IMR-90 (cell line): ENCODE measurements at regions not wholly inside any gene's neighbourhood (a gene's known extent, or its start where the extent isn't known, plus 50 kb on each side); places are given as distances from the start of the nearest gene placed in this dataset.

Experiments
- ATAC-seq: fragments of 200-7000 bp; cut with Tn5 transposase; 2 replicates; pipeline ENCODE4 v1.9.1; 2020; ENCODE audit warnings: low read depth, mild to moderate bottlenecking, moderate library complexity
- BruUV-seq: library from RNA; stranded (reverse); fragments of 400-500 nt; replicated peaks from 2 replicates; lab custom pipeline; 2021; lab: Mats Ljungman, UMichigan
- CTCF ChIA-PET: fragments of 300-600 bp; formaldehyde crosslinking; extraction: SDS; loops from one replicate; lab custom pipeline; 2021; ENCODE audit warnings: antibody characterized with exemption; lab: Yijun Ruan, JAX
- POLR2A ChIA-PET: fragments of 300-600 bp; sonication (Branson Sonifier 250); formaldehyde crosslinking; loops from one replicate; lab custom pipeline; 2022; ENCODE audit warnings: antibody characterized with exemption; ENCODE audit not compliant: unreplicated experiment; lab: Charles Lee
- DNase-seq: peaks from one replicate; pipeline ENCODE4 v3.0.0; 2013
- H2AFZ ChIP-seq: replicated peaks from 2 replicates; pipeline ENCODE3; 2013; ENCODE audit warnings: low read length, mild to moderate bottlenecking; ENCODE audit not compliant: poor library complexity
- H2AK5ac ChIP-seq: 2 replicates; pipeline ENCODE4 v1.6.1; 2013; ENCODE audit warnings: low read depth, low read length, inconsistent platforms
- H2AK9ac ChIP-seq: replicated peaks from 2 replicates; pipeline ENCODE3; 2013; ENCODE audit warnings: mild to moderate bottlenecking, low read depth, low read length, moderate library complexity; ENCODE audit not compliant: poor library complexity
- H2BK120ac ChIP-seq: 2 replicates; pipeline ENCODE4 v1.6.1; 2013; ENCODE audit warnings: low read depth, low read length, inconsistent platforms
- H2BK15ac ChIP-seq: 3 replicates; pipeline ENCODE4 v1.6.1; 2013; ENCODE audit warnings: low read depth, low read length, inconsistent platforms
- H2BK20ac ChIP-seq: 2 replicates; pipeline ENCODE4 v1.6.1; 2013; ENCODE audit warnings: low read depth, mild to moderate bottlenecking, inconsistent platforms, low read length, moderate library complexity
- H2BK5ac ChIP-seq: 2 replicates; pipeline ENCODE4 v1.6.1; 2013; ENCODE audit warnings: mild to moderate bottlenecking, low read depth, low read length, inconsistent platforms; ENCODE audit not compliant: poor library complexity, severe bottlenecking
- H3K14ac ChIP-seq: replicated peaks from 2 replicates; pipeline ENCODE4 v1.6.1; 2013; ENCODE audit warnings: low read depth, low read length, inconsistent platforms
- H3K18ac ChIP-seq: 2 replicates; pipeline ENCODE4 v1.6.1; 2013; ENCODE audit warnings: low read depth, low read length, control low read depth
- H3K23ac ChIP-seq: 2 replicates; pipeline ENCODE4 v1.6.1; 2013; ENCODE audit warnings: low read depth, low read length, inconsistent platforms
- H3K27ac ChIP-seq: 2 replicates; pipeline ENCODE4 v1.5.1; 2013; ENCODE audit warnings: mild to moderate bottlenecking, control low read depth, low read length; ENCODE audit not compliant: insufficient read depth
- H3K27me3 ChIP-seq: 2 replicates; pipeline ENCODE4 v1.6.1; 2013; ENCODE audit warnings: low read length; ENCODE audit not compliant: control insufficient read depth, insufficient read depth
- H3K36me3 ChIP-seq: 2 replicates; pipeline ENCODE4 v1.6.1; 2013; ENCODE audit warnings: low read length, mixed read lengths; ENCODE audit not compliant: control insufficient read depth, insufficient read depth
- H3K4ac ChIP-seq: 2 replicates; pipeline ENCODE4 v1.6.1; 2013; ENCODE audit warnings: low read depth, low read length, inconsistent platforms
- H3K4me1 ChIP-seq: 2 replicates; pipeline ENCODE4 v1.6.1; 2013; ENCODE audit warnings: low read length, mixed read lengths; ENCODE audit not compliant: control insufficient read depth, insufficient read depth
- H3K4me2 ChIP-seq: 2 replicates; pipeline ENCODE4 v1.6.1; 2013; ENCODE audit warnings: low read depth, mild to moderate bottlenecking, control low read depth, low read length, moderate library complexity
- H3K4me3 ChIP-seq: 2 replicates; pipeline ENCODE4 v1.5.1; 2013; ENCODE audit warnings: low read depth, mild to moderate bottlenecking, control low read depth, low read length, moderate library complexity; ENCODE audit not compliant: insufficient read depth
- H3K56ac ChIP-seq: 2 replicates; pipeline ENCODE4 v1.6.1; 2013; ENCODE audit warnings: low read length, inconsistent platforms; ENCODE audit not compliant: insufficient read depth; ENCODE audit errors: extremely low read depth
- H3K79me1 ChIP-seq, 2 experiments: 2 replicates each; pipeline ENCODE4 v1.6.1; 2013; ENCODE audit warnings: low read length in 2 of 2, inconsistent platforms in 1 of 2, low read depth in 1 of 2
- H3K9ac ChIP-seq: 2 replicates; pipeline ENCODE4 v1.6.1; 2013; ENCODE audit warnings: low read depth, low read length, control low read depth
- H3K9me1 ChIP-seq: 2 replicates; pipeline ENCODE4 v1.6.1; 2013; ENCODE audit warnings: low read length, inconsistent platforms; ENCODE audit not compliant: insufficient read depth
- H3K9me3 ChIP-seq: 2 replicates; pipeline ENCODE4 v1.6.1; 2013; ENCODE audit warnings: low read length; ENCODE audit not compliant: control insufficient read depth, insufficient read depth
- H4K20me1 ChIP-seq: 2 replicates; pipeline ENCODE4 v1.6.1; 2013; ENCODE audit warnings: low read length, inconsistent platforms; ENCODE audit not compliant: insufficient read depth
- H4K5ac ChIP-seq: 2 replicates; pipeline ENCODE4 v1.6.1; 2013; ENCODE audit warnings: mild to moderate bottlenecking, low read depth, low read length, control low read depth
- H4K8ac ChIP-seq, 2 experiments: 2 replicates each; pipeline ENCODE4 v1.6.1; 2013; ENCODE audit warnings: low read depth in 2 of 2, low read length in 2 of 2, control low read depth in 1 of 2, inconsistent platforms in 1 of 2
- H4K91ac ChIP-seq: 2 replicates; pipeline ENCODE4 v1.6.1; 2013; ENCODE audit warnings: low read depth, low read length, inconsistent platforms; ENCODE audit not compliant: insufficient read depth
- CEBPB ChIP-seq: IDR thresholded peaks from 2 replicates; pipeline ENCODE4 v1.6.1; 2012; ENCODE audit warnings: low read depth, low read length, improper control_type of control experiment
- RAD21 ChIP-seq: IDR thresholded peaks from 2 replicates; pipeline ENCODE4 v1.6.1; 2012; ENCODE audit warnings: low read length, improper control_type of control experiment
- WGBS, 2 experiments: methylation state at CpG; one replicate each; pipeline versions ENCODE4 v1.1.5 to v1.1.7; 2013; ENCODE audit warnings: missing lambda C conversion rate in 2 of 2; ENCODE audit not compliant: insufficient read length in 1 of 2; ENCODE audit errors: extremely low coverage in 2 of 2; 5-methylcytosine and 5-hydroxymethylcytosine counted together
- dilution Hi-C: fragments of 300-500 bp; cut with HindIII; formaldehyde crosslinking; loops from one replicate; pipeline ENCODE4 v1.14.3; 2018; ENCODE audit warnings: low sequenced_read_pairs; ENCODE audit not compliant: unreplicated experiment
- in situ Hi-C: fragments of 300-500 bp; cut with MboI; formaldehyde crosslinking; loops from 3 replicates; pipeline ENCODE4 v1.14.3; 2019; ENCODE audit warnings: low sequenced_read_pairs, inconsistent platforms, mixed read lengths
- intact Hi-C: fragments of 100-400 bp; cut with micrococcal nuclease; formaldehyde crosslinking; loops from 2 replicates; pipeline ENCODE4 v1.10.0; 2022

DNA sequence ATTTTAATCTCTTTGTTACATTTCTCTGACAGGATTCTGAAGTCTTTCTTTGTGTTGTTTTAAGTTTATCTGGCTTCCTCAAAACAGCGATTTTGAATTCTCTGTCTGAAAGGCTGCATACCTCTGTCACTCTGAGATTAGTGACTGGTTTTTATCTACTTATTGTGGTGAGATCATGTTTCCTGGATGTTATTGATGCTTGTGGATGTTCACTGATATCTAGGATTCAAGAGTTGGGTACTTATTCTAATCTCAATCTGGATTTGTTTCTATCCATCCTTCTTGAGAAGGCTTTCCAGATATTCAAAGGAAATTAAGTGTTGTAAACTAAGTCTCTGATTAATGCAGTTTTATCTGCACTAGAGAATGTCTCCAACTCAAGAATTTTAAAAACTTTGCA lies 1076.1 kb upstream of the ADGRB3 start:
- Histone ChIP-seq H3K14ac (no peak overlapping the region), H2AFZ (no peak overlapping the region), H3K23ac (no peak overlapping the region), H2AK9ac (no peak overlapping the region), H4K5ac (no peak overlapping the region), H3K9ac (no peak overlapping the region), H3K27me3 (no peaks in the 10 kb centered on the region), H2BK120ac (no peak overlapping the region), H3K4ac (no peak overlapping the region), H4K20me1 (no peaks in the 10 kb centered on the region), H4K8ac (no peak overlapping the region), H3K4me1 (no peaks in the 10 kb centered on the region), H2BK5ac (no peak overlapping the region), H2BK20ac (no peak overlapping the region), H4K91ac (no peak overlapping the region), H3K79me1 (no peaks in the 10 kb centered on the region), H3K27ac (no peak overlapping the region), H2AK5ac (no peak overlapping the region), H3K9me3 (peaks cover 9% of the 10 kb centered on the region; the same call in 1 of the 2 replicates), H3K56ac (no peak overlapping the region), H3K9me1 (no peaks in the 10 kb centered on the region), H3K4me3 (no peak overlapping the region), H3K36me3 (no peaks in the 10 kb centered on the region), H3K18ac (no peak overlapping the region), H3K4me2 (no peak overlapping the region), H2BK15ac (no peak overlapping the region)
- dilution Hi-C loops = no loop called here
- in situ Hi-C loops = no loop called here
- intact Hi-C loops = no loop called here
- ChIA-PET POLR2A (no interaction called here), CTCF (no interaction called here)
- WGBS, 2 experiments = no CpG with 5 or more reads among the region's 1 CpG
- TF ChIP-seq CEBPB (no peak), RAD21 (no peak)
- no peak for ATAC-seq
- BruUV-seq = no TSS peak
- no peak for DNase-seq
